ENCODE measurements at regions not wholly inside any gene's neighbourhood (a gene's known extent, or its start where the extent isn't known, plus 50 kb on each side); places are given as distances from the start of the nearest gene placed in this dataset.
A peak's percentile ranks its signal among the peaks of the same experiment; 100 is the strongest.

- TF ChIP-seq CTCF (IDR thresholded peaks at IDR 0.05) (no peak), POLR2A (IDR thresholded peaks at IDR 0.05) (no peak), POLR2AphosphoS5 (IDR thresholded peaks at IDR 0.05) (peak in 1 of 3 donors; percentile 12)
These were observed 125.9 kb upstream of the OSMR start for GRCh38 chr5:38719916-38720315.
